ENCODE measurements at regions not wholly inside any gene's neighbourhood (a gene's known extent, or its start where the extent isn't known, plus 50 kb on each side); places are given as distances from the start of the nearest gene placed in this dataset.

GRCh38 chr11:97746818-97747217 is 1273.9 kb upstream of the CNTN5 start:
- no peaks in the 10 kb centered on the region for H3K4me1 Mint-ChIP-seq
- no peaks in the 10 kb centered on the region for H3K36me3 ChIP-seq (ENCODE audit: control insufficient read depth, insufficient read depth, low read length)
- H3K4me3 Mint-ChIP-seq = no peak overlapping the region
- H3K4me3 ChIP-seq (ENCODE audit: low read depth, low read length) = no peak overlapping the region
- H3K9me3 Mint-ChIP-seq = peaks cover 0 to 18% (median 1%) of the 10 kb centered on the region in 7 donors
- no peak overlapping the region for H3K27ac Mint-ChIP-seq
- H3K27me3 ChIP-seq (ENCODE audit: control insufficient read depth, insufficient read depth, low read length) = no peaks in the 10 kb centered on the region
- H3K27me3 Mint-ChIP-seq = no peaks in the 10 kb centered on the region
- no peak for DNase-seq
- no peak for ATAC-seq (ENCODE audit: low read depth in 2 of 2)
- peaks cover 0 to 7% of the 10 kb centered on the region in 2 experiments for H3K9me3 ChIP-seq (ENCODE audit: control insufficient read depth in 2 of 2, low read length in 2 of 2)
- H3K27ac ChIP-seq (ENCODE audit: insufficient read depth, low read length, poor library complexity, severe bottlenecking) = no peak overlapping the region
- H3K36me3 Mint-ChIP-seq = no peaks in the 10 kb centered on the region
- H3K4me1 ChIP-seq (ENCODE audit: control insufficient read depth, insufficient read depth, low read length, poor library complexity, severe bottlenecking) = no peaks in the 10 kb centered on the region

GRCh38 chr11:97751405-97751804 is 1269.3 kb upstream of the CNTN5 start:
- Histone ChIP-seq H3K9me3 (ENCODE audit: control insufficient read depth in 2 of 2, low read length in 2 of 2) (peaks cover 2 to 9% of the 10 kb centered on the region in 2 experiments), H3K36me3 (ENCODE audit: control insufficient read depth, insufficient read depth, low read length) (no peaks in the 10 kb centered on the region), H3K4me1 (ENCODE audit: control insufficient read depth, insufficient read depth, low read length, poor library complexity, severe bottlenecking) (no peaks in the 10 kb centered on the region), H3K27me3 (ENCODE audit: control insufficient read depth, insufficient read depth, low read length) (no peaks in the 10 kb centered on the region), H3K27ac (ENCODE audit: insufficient read depth, low read length, poor library complexity, severe bottlenecking) (no peak overlapping the region), H3K4me3 (ENCODE audit: low read depth, low read length) (no peak overlapping the region)
- H3K4me3 Mint-ChIP-seq = no peak overlapping the region
- no peaks in the 10 kb centered on the region for H3K36me3 Mint-ChIP-seq
- H3K4me1 Mint-ChIP-seq = no peaks in the 10 kb centered on the region
- no peaks in the 10 kb centered on the region for H3K27me3 Mint-ChIP-seq
- no peak for DNase-seq
- no peak for ATAC-seq (ENCODE audit: low read depth in 2 of 2)
- peaks cover 0 to 22% (median 2%) of the 10 kb centered on the region in 7 donors for H3K9me3 Mint-ChIP-seq
- H3K27ac Mint-ChIP-seq = no peak overlapping the region

DNA sequence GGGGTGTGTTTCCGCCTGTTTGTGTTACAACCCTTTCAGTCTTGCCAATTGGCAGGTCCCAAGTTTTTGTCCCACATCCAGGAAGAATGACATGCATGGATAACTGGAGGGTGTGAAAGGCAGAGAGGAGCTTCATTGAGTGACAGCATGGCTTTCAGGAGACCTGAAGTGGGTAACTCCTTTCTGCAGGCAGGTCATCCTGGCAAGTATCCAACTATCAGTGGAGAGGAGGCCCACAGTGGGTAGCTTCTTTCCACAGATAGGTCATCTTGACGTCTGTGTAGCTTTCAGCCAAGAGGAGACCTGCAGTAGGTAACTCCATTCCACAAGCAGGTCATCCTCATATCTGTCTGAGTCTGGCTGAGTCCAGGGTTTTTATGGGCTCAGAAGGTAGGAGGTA is 1268.8 kb upstream of the CNTN5 start:
- Histone ChIP-seq H3K9me3 (ENCODE audit: control insufficient read depth in 2 of 2, low read length in 2 of 2) (peaks cover 2 to 9% of the 10 kb centered on the region in 2 experiments), H3K4me3 (ENCODE audit: low read depth, low read length) (no peak overlapping the region), H3K27ac (ENCODE audit: insufficient read depth, low read length, poor library complexity, severe bottlenecking) (no peak overlapping the region), H3K4me1 (ENCODE audit: control insufficient read depth, insufficient read depth, low read length, poor library complexity, severe bottlenecking) (no peaks in the 10 kb centered on the region), H3K36me3 (ENCODE audit: control insufficient read depth, insufficient read depth, low read length) (no peaks in the 10 kb centered on the region), H3K27me3 (ENCODE audit: control insufficient read depth, insufficient read depth, low read length) (no peaks in the 10 kb centered on the region)
- Mint-ChIP-seq H3K27ac (no peak overlapping the region), H3K9me3 (peaks cover 0 to 22% (median 2%) of the 10 kb centered on the region in 7 donors), H3K4me3 (no peak overlapping the region), H3K36me3 (no peaks in the 10 kb centered on the region), H3K27me3 (no peaks in the 10 kb centered on the region), H3K4me1 (no peaks in the 10 kb centered on the region)
- ATAC-seq (ENCODE audit: low read depth in 2 of 2) (no peak), DNase-seq (no peak)

DNA sequence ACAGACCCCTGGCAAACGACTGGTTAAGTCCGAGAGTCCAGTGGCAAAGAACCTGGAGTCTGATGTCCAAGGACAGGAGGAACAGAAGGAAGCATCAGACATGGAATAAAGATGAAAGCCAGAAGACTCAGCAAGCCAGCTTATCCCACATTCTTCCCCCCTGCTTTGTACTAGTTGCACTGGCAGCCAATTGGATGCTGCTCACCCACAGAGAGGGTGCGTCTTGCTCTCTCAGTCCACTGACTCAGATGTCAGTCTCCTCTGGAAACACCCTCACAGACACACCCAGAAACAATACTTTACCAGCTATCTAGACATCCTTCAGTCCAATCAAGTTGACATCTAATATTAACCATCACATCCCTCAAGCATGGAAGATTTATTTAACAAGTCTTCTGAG is 1265.8 kb upstream of the CNTN5 start:
- DNase-seq (no peak), ATAC-seq (ENCODE audit: low read depth in 2 of 2) (no peak)
- peaks cover 2 to 9% of the 10 kb centered on the region in 2 experiments for H3K9me3 ChIP-seq (ENCODE audit: control insufficient read depth in 2 of 2, low read length in 2 of 2)
- no peak overlapping the region for H3K27ac ChIP-seq (ENCODE audit: insufficient read depth, low read length, poor library complexity, severe bottlenecking)
- Mint-ChIP-seq H3K4me3 (no peak overlapping the region), H3K36me3 (no peaks in the 10 kb centered on the region), H3K4me1 (no peaks in the 10 kb centered on the region), H3K27me3 (no peaks in the 10 kb centered on the region), H3K9me3 (peaks cover 0 to 18% (median 2%) of the 10 kb centered on the region in 7 donors), H3K27ac (no peak overlapping the region)
- H3K27me3 ChIP-seq (ENCODE audit: control insufficient read depth, insufficient read depth, low read length) = no peaks in the 10 kb centered on the region
- H3K4me1 ChIP-seq (ENCODE audit: control insufficient read depth, insufficient read depth, low read length, poor library complexity, severe bottlenecking) = no peaks in the 10 kb centered on the region
- no peak overlapping the region for H3K4me3 ChIP-seq (ENCODE audit: low read depth, low read length)
- H3K36me3 ChIP-seq (ENCODE audit: control insufficient read depth, insufficient read depth, low read length) = no peaks in the 10 kb centered on the region

DNA sequence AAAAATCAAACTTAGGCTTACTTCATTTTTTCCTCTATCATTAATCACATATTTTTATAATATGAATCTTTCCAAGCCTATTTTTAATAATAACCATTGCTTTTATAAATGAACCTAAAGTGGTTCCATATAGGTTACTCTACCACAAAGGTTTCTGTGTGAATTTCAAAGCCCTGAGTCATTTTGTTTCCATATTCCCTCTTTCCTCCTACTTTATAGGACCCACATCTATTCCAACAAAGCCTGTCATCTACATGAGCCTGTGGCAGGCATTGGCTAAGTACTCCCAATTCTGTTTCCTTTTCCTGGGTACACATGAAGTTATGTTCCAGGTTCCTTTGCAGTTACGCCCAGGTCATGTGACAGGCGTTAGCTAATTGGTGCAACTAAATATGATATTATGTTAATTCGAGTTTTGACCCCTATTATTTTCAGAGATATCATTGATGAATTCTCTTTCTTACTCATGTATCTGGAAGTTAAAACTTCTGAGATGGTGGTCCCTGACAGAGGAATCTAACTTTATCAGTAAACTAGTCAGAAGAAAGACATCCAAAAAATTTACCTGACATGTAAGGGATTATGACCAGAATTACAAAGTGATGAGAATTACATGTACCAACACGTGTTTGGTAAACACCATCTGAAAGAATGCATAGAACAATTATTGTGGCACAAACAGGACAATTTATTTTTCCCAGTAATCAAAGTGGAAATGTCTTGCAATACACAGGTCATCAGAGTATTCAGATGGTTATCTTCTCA is 1264.0 kb upstream of the CNTN5 start:
- H3K4me3 Mint-ChIP-seq = no peak overlapping the region
- H3K36me3 Mint-ChIP-seq = no peaks in the 10 kb centered on the region
- Histone ChIP-seq H3K36me3 (ENCODE audit: control insufficient read depth, insufficient read depth, low read length) (no peaks in the 10 kb centered on the region), H3K9me3 (ENCODE audit: control insufficient read depth in 2 of 2, low read length in 2 of 2) (peaks cover 2 to 8% of the 10 kb centered on the region in 2 experiments), H3K27me3 (ENCODE audit: control insufficient read depth, insufficient read depth, low read length) (no peaks in the 10 kb centered on the region), H3K4me3 (ENCODE audit: low read depth, low read length) (no peak overlapping the region), H3K27ac (ENCODE audit: insufficient read depth, low read length, poor library complexity, severe bottlenecking) (no peak overlapping the region), H3K4me1 (ENCODE audit: control insufficient read depth, insufficient read depth, low read length, poor library complexity, severe bottlenecking) (no peaks in the 10 kb centered on the region)
- no peak for DNase-seq
- no peaks in the 10 kb centered on the region for H3K4me1 Mint-ChIP-seq
- ATAC-seq (ENCODE audit: low read depth in 2 of 2) = no peak
- H3K27ac Mint-ChIP-seq = no peak overlapping the region
- H3K9me3 Mint-ChIP-seq = peaks cover 0 to 14% (median 4%) of the 10 kb centered on the region in 7 donors
- no peaks in the 10 kb centered on the region for H3K27me3 Mint-ChIP-seq

DNA sequence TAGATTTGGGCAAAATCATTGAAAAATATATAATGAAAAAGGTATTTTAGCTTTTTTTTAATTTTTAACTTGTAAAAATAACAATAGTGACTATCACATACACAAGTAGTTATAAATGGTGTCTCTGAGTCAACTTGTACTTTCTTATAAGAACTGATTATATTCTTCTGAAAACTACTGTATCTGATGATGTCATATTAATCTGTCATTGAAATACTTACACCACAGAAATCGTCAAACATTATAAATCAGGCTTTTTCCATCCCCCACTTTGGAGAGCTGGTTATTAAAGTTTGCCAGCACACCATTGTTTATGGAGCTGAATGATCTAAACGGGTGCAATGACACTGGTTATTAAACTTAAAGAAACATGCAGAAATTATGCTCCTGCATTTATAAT is 1259.6 kb upstream of the CNTN5 start:
- H3K27me3 Mint-ChIP-seq = no peaks in the 10 kb centered on the region
- no peak for DNase-seq
- Histone ChIP-seq H3K4me1 (ENCODE audit: control insufficient read depth, insufficient read depth, low read length, poor library complexity, severe bottlenecking) (no peaks in the 10 kb centered on the region), H3K4me3 (ENCODE audit: low read depth, low read length) (no peak overlapping the region), H3K27me3 (ENCODE audit: control insufficient read depth, insufficient read depth, low read length) (no peaks in the 10 kb centered on the region), H3K9me3 (ENCODE audit: control insufficient read depth in 2 of 2, low read length in 2 of 2) (no peaks in the 10 kb centered on the region), H3K36me3 (ENCODE audit: control insufficient read depth, insufficient read depth, low read length) (no peaks in the 10 kb centered on the region), H3K27ac (ENCODE audit: insufficient read depth, low read length, poor library complexity, severe bottlenecking) (no peak overlapping the region)
- no peak overlapping the region for H3K27ac Mint-ChIP-seq
- no peaks in the 10 kb centered on the region for H3K36me3 Mint-ChIP-seq
- peaks cover 0 to 9% (median 4%) of the 10 kb centered on the region in 7 donors for H3K9me3 Mint-ChIP-seq
- H3K4me1 Mint-ChIP-seq = no peaks in the 10 kb centered on the region
- no peak overlapping the region for H3K4me3 Mint-ChIP-seq
- no peak for ATAC-seq (ENCODE audit: low read depth in 2 of 2)

DNA sequence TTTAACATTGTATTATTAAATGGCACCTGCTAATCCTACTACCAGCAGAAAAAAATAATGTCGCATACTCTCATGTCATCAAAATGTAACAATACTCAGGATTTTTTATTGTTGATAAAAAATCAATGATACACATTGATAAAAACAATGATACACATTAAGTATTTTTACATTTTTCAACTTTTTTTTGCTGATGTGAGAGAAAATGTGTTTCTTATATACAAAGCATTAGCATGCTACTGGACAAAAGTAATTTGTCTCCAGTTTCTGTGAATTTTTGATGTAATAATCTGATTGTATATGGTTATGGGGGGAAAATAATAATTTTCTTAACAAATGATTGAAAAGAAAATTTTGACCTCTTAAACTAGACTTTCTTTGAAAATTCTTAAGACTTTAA is 1256.6 kb upstream of the CNTN5 start:
- DNase-seq (no peak), ATAC-seq (ENCODE audit: low read depth in 2 of 2) (no peak)
- Histone ChIP-seq H3K27ac (ENCODE audit: insufficient read depth, low read length, poor library complexity, severe bottlenecking) (no peak overlapping the region), H3K36me3 (ENCODE audit: control insufficient read depth, insufficient read depth, low read length) (no peaks in the 10 kb centered on the region), H3K27me3 (ENCODE audit: control insufficient read depth, insufficient read depth, low read length) (no peaks in the 10 kb centered on the region), H3K4me1 (ENCODE audit: control insufficient read depth, insufficient read depth, low read length, poor library complexity, severe bottlenecking) (no peaks in the 10 kb centered on the region), H3K9me3 (ENCODE audit: control insufficient read depth in 2 of 2, low read length in 2 of 2) (no peaks in the 10 kb centered on the region), H3K4me3 (ENCODE audit: low read depth, low read length) (no peak overlapping the region)
- Mint-ChIP-seq H3K4me3 (no peak overlapping the region), H3K4me1 (no peaks in the 10 kb centered on the region), H3K27me3 (no peaks in the 10 kb centered on the region), H3K27ac (no peak overlapping the region), H3K9me3 (peaks cover 0 to 8% (median 4%) of the 10 kb centered on the region in 7 donors), H3K36me3 (no peaks in the 10 kb centered on the region)

DNA sequence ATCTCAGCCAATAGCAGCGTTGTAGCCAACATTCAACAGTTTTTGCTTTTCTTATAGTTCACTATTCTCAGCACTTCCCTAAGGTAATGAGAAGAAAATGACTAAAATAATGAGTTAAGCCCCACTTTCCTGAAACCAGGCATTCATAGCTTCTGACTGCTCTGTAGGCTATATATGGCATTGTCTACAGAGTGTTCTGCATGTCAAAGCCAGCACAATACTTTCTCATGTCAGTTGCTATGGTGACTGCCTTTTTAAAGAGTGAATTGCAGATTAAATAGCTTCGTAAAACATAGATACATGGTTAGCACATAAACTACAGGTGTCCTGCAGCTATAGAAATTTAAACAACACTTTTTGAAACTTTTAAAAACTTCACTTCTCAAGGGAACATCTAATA is 1256.1 kb upstream of the CNTN5 start:
- H3K9me3 Mint-ChIP-seq = peaks cover 0 to 8% (median 4%) of the 10 kb centered on the region in 7 donors
- no peak for ATAC-seq (ENCODE audit: low read depth in 2 of 2)
- H3K27me3 Mint-ChIP-seq = no peaks in the 10 kb centered on the region
- H3K27ac Mint-ChIP-seq = no peak overlapping the region
- DNase-seq = no peak
- no peak overlapping the region for H3K4me3 Mint-ChIP-seq
- Histone ChIP-seq H3K27me3 (ENCODE audit: control insufficient read depth, insufficient read depth, low read length) (no peaks in the 10 kb centered on the region), H3K27ac (ENCODE audit: insufficient read depth, low read length, poor library complexity, severe bottlenecking) (no peak overlapping the region), H3K9me3 (ENCODE audit: control insufficient read depth in 2 of 2, low read length in 2 of 2) (no peaks in the 10 kb centered on the region), H3K36me3 (ENCODE audit: control insufficient read depth, insufficient read depth, low read length) (no peaks in the 10 kb centered on the region), H3K4me3 (ENCODE audit: low read depth, low read length) (no peak overlapping the region), H3K4me1 (ENCODE audit: control insufficient read depth, insufficient read depth, low read length, poor library complexity, severe bottlenecking) (no peaks in the 10 kb centered on the region)
- no peaks in the 10 kb centered on the region for H3K36me3 Mint-ChIP-seq
- no peaks in the 10 kb centered on the region for H3K4me1 Mint-ChIP-seq
